SK-N-DZ (cell line): ENCODE measurements at regions not wholly inside any gene's neighbourhood (a gene's known extent, or its start where the extent isn't known, plus 50 kb on each side); places are given as distances from the start of the nearest gene placed in this dataset.
"Not testable (repeated sequence)": the region's sequence is repeated elsewhere in the genome, so short reads cannot be mapped to it uniquely, and the experiment has no call there.

Source experiments
- DNase-seq: peaks from one replicate; pipeline ENCODE4 v3.0.0-alpha.2; 2015; ENCODE audit warnings: low spot score

DNA sequence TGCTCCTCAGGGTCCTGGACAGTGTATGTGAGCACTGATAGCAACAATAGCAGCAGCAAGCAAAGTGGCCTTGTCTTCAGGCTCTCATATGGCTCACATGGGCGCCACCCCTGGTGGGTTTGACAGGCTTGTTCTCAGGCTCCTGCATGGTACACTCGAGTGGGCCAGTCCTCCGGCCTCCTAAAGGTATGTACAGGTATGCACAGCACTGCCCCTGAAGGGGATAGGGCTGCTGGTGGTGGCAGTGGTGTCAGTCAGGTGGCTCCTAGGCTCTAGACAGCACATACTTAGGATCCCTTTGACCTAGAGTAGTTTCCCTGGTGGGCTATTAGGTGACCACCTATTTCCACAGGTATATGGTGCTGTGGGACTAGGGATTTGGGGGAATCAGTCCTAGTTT is 79.8 kb downstream of the LGALS9B start:
- not testable (repeated sequence) for DNase-seq

DNA sequence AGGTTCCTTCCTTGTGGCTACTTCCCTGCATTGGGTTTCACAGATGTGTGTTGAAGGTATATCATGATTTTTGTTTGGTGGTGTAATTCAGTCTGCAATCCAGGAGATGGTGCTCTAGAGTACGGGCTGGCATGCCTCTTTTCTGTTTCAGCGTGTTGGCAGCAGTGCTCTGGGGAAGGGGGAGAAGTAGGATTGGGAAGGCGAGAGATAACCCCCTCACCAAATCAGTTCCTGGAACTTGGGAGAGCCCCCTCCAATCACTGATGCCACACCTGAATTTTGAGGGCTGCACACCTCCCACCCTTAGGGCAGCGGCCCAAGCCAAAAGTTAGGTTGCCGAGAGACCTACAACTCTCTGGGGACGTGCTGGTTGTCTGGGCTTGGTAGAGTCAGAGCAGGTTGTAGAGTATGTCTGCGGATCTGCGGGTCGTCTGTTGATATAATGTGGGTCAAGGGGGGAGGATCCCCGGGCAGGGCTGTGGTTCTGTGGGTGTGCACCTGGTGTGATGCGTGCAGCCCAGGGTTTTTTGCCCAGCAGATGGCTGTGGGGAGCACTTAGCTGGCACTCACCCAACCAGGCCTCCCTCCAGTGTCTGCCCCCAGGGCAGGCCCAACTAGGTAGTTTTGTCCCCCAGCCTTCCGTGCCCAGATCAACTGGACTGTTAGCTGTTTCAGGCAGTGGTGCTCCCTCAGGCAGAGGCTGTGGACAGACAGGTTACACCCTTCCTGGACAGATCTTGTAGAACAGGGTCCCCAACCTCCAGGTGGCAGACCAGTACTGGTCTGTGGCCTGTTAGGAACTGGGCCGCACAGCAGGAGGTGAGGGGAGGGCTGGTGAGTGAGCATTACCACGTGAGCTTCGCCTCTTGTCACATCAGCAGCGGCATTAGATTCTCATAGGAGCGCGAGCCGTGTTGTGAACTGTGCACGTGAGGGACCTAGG is 85.7 kb downstream of the LGALS9B start:
- peak; percentile 39 for DNase-seq

DNA sequence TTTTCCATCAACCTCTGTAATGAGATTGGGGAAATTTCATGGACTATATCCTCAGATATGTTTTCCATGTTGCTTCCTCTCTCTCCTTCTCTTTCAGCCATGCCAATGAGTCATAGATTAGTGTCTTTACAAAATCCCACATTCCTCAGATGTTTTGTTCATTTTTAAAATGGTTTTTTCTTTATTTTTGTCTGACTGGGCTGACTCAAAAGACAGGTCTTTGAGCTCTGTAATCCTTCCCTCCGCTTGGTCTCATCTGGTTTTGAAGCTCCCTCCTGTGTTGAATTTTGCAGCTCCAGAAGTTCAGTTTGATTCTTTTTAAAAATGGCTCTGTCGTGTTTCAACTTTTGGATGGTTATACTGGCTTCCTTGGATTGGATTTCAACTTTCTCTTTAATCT is 86.7 kb downstream of the LGALS9B start:
- not testable (repeated sequence) for DNase-seq

DNA sequence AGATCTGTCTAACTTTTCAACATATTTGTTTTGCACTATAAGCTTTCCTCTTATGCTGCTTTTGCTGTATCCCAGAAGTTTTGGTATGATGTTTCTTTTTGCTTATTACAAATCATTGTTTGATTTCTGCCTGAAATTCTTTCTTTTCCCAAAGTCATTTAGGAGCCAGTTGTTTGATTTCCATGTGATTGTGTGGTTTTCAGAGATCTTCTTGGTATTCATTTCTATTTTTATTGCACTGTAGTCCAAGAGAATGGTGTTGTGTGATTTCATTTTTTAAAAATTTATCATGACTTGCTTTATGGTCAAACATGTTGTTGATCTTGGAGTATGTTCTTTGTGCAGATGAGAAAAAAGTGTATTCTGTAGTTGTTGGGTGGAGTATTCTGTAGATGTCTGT is 88.1 kb downstream of the LGALS9B start:
- DNase-seq: not testable (repeated sequence)

DNA sequence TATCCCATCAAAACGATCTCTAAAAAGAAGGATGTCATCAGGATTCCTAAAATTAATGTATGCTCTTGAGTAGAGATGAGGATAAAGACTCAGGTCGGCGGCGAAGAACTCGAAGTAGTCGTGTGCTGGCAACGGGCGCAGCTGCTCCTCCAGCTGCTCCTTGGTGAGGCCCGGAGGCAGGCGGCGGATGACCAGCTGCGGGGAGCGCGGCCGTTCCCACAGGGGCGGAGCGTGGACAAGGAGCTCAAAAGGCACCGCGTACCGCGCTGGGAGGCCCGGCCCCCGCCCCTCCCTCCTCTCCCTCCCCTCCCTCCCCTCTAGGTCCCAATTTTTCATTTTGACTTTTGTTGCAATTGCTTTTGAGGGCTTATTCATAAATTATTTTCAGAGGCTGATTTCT is 90.7 kb downstream of the LGALS9B start:
- DNase-seq: peak; percentile 15

DNA sequence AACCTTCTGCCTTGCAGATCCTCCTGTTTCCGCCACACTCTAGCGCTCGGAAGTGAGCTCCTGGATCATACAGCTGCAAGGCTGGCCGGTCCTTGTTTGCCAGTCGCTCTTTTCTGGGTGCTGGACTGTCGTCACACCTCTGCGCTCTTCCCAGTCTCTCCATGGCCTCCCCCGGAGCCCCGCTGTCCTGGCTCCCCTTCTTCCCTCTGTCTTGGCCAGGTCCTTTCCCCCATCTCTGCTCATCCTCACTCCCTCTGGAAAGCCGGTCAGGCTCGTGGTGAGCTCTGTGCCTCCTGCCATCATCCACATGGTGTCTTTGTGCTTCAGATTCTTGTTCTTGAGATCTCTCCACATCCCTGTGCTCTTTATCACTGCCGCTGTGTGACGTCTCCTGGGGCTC is 91.6 kb downstream of the LGALS9B start:
- DNase-seq: peak; percentile 1
